Trophoblast cell (in vitro differentiated cells and primary cell): ENCODE measurements at regions not wholly inside any gene's neighbourhood (a gene's known extent, or its start where the extent isn't known, plus 50 kb on each side); places are given as distances from the start of the nearest gene placed in this dataset.

Experiments used
- DNase-seq, 2 donors: peaks; one replicate each; pipeline ENCODE4 v3.0.0-alpha.2; 2016
- H2AFZ ChIP-seq: 2 replicates; pipeline ENCODE4 v1.6.1; 2013; ENCODE audit warnings: low read length, moderate library complexity, mild to moderate bottlenecking; ENCODE audit not compliant: insufficient read depth, poor library complexity
- H2AK5ac ChIP-seq: 2 replicates; pipeline ENCODE4 v1.6.1; 2013; ENCODE audit warnings: mild to moderate bottlenecking, low read length
- H2BK120ac ChIP-seq: 2 replicates; pipeline ENCODE4 v1.6.1; 2013; ENCODE audit warnings: low read length, mild to moderate bottlenecking, moderate library complexity; ENCODE audit not compliant: insufficient read depth, poor library complexity
- H2BK12ac ChIP-seq: 2 replicates; pipeline ENCODE4 v1.6.1; 2013; ENCODE audit warnings: mild to moderate bottlenecking, low read length, moderate library complexity
- H2BK5ac ChIP-seq: 2 replicates; pipeline ENCODE4 v1.6.1; 2013; ENCODE audit warnings: low read length, low read depth, moderate library complexity, mild to moderate bottlenecking; ENCODE audit not compliant: poor library complexity
- H3K14ac ChIP-seq: 2 replicates; pipeline ENCODE4 v1.6.1; 2013; ENCODE audit warnings: mild to moderate bottlenecking, low read length
- H3K18ac ChIP-seq: 2 replicates; pipeline ENCODE4 v1.6.1; 2013; ENCODE audit warnings: mild to moderate bottlenecking, low read length
- H3K23ac ChIP-seq: 2 replicates; pipeline ENCODE4 v1.6.1; 2013; ENCODE audit warnings: low read length
- H3K27ac ChIP-seq: 2 replicates; pipeline ENCODE4 v1.5.1; 2013; ENCODE audit warnings: low read depth, mild to moderate bottlenecking, inconsistent platforms, low read length, moderate library complexity
- H3K27me3 ChIP-seq: 2 replicates; pipeline ENCODE4 v1.6.1; 2013; ENCODE audit warnings: inconsistent platforms, mild to moderate bottlenecking, low read length, moderate library complexity; ENCODE audit not compliant: insufficient read depth
- H3K36me3 ChIP-seq, 2 experiments: 1 replicate in 1 of 2; 2 replicates in 1 of 2; pipeline ENCODE4 v1.6.1; 2013; ENCODE audit warnings: low read length in 2 of 2, mild to moderate bottlenecking in 2 of 2, moderate library complexity in 1 of 2; ENCODE audit not compliant: insufficient read depth in 2 of 2, control insufficient read depth in 1 of 2
- H3K4ac ChIP-seq: 2 replicates; pipeline ENCODE4 v1.6.1; 2013; ENCODE audit warnings: low read depth, mild to moderate bottlenecking, low read length, moderate library complexity
- H3K4me1 ChIP-seq, 2 experiments: 1 replicate in 1 of 2; 2 replicates in 1 of 2; pipeline ENCODE4 v1.6.1; 2013; ENCODE audit warnings: low read length in 2 of 2, mild to moderate bottlenecking in 2 of 2, moderate library complexity in 1 of 2; ENCODE audit not compliant: insufficient read depth in 2 of 2, control insufficient read depth in 1 of 2
- H3K4me2 ChIP-seq: 2 replicates; pipeline ENCODE4 v1.6.1; 2013; ENCODE audit warnings: inconsistent platforms, mild to moderate bottlenecking, low read length, moderate library complexity
- H3K4me3 ChIP-seq: 2 replicates; pipeline ENCODE4 v1.5.1; 2013; ENCODE audit warnings: mild to moderate bottlenecking, low read depth, low read length, inconsistent platforms
- H3K79me1 ChIP-seq: one replicate; pipeline ENCODE4 v1.6.1; 2013; ENCODE audit warnings: low read length
- H3K79me2 ChIP-seq: 2 replicates; pipeline ENCODE4 v1.6.1; 2013; ENCODE audit warnings: low read length, mild to moderate bottlenecking; ENCODE audit not compliant: control insufficient read depth, insufficient read depth, poor library complexity
- H3K9ac ChIP-seq: 2 replicates; pipeline ENCODE4 v1.6.1; 2013; ENCODE audit warnings: mild to moderate bottlenecking, low read length
- H3K9me3 ChIP-seq: 2 replicates; pipeline ENCODE4 v1.6.1; 2013; ENCODE audit warnings: low read depth, mild to moderate bottlenecking, control low read depth, inconsistent platforms, low read length; ENCODE audit not compliant: insufficient read depth
- H4K12ac ChIP-seq: 2 replicates; pipeline ENCODE4 v1.6.1; 2013; ENCODE audit warnings: low read depth, mild to moderate bottlenecking, low read length, moderate library complexity
- H4K8ac ChIP-seq: 2 replicates; pipeline ENCODE4 v1.6.1; 2013; ENCODE audit warnings: low read depth, mild to moderate bottlenecking, low read length, moderate library complexity
- H4K91ac ChIP-seq: one replicate; pipeline ENCODE4 v1.6.1; 2013; ENCODE audit warnings: low read depth, mild to moderate bottlenecking, low read length, moderate library complexity
- WGBS: extraction: QIAGEN DNeasy Blood & Tissue Kit; methylation state at CpG from one replicate; pipeline ENCODE4 v1.1.7; 2013; ENCODE audit warnings: missing lambda C conversion rate; ENCODE audit not compliant: insufficient read length, insufficient coverage; ENCODE audit errors: extremely low coverage; 5-methylcytosine and 5-hydroxymethylcytosine counted together

- Histone ChIP-seq H2BK120ac (no peak overlapping the region), H4K91ac (no peak overlapping the region), H4K8ac (no peak overlapping the region), H3K79me1 (no peaks in the 10 kb centered on the region), H3K36me3 (peaks cover 71 to 77% of the 10 kb centered on the region in 2 experiments), H2AFZ (no peak overlapping the region), H3K4ac (no peak overlapping the region), H2BK12ac (no peak overlapping the region), H4K12ac (no peak overlapping the region), H3K14ac (no peak overlapping the region), H3K27me3 (no peaks in the 10 kb centered on the region), H3K27ac (no peak overlapping the region), H2AK5ac (no peak overlapping the region), H2BK5ac (no peak overlapping the region), H3K18ac (no peak overlapping the region), H3K9ac (no peak overlapping the region), H3K9me3 (peaks cover 8% of the 10 kb centered on the region), H3K79me2 (no peaks in the 10 kb centered on the region), H3K4me2 (no peak overlapping the region), H3K4me1 (peaks cover 0 to 3% of the 10 kb centered on the region in 2 experiments), H3K23ac (no peak overlapping the region), H3K4me3 (no peak overlapping the region)
- peak; percentile 68 to 77 for DNase-seq
- no CpG with 5 or more reads among the region's 18 CpGs for WGBS
Observed at GRCh38 chr17:77494664-77495435, 354.1 kb downstream of the SEC14L1 start.

- no peaks in the 10 kb centered on the region for H3K27me3 ChIP-seq
- no peak overlapping the region for H3K4me3 ChIP-seq
- H3K9me3 ChIP-seq = peaks cover 4% of the 10 kb centered on the region
- no peak overlapping the region for H4K12ac ChIP-seq
- H3K79me2 ChIP-seq = no peaks in the 10 kb centered on the region
- H3K14ac ChIP-seq = no peak overlapping the region
- H3K4ac ChIP-seq = no peak overlapping the region
- DNase-seq = no peak
- no peak overlapping the region for H4K8ac ChIP-seq
- no CpG with 5 or more reads among the region's 11 CpGs for WGBS
- H4K91ac ChIP-seq = no peak overlapping the region
- no peak overlapping the region for H3K4me2 ChIP-seq
- no peak overlapping the region for H3K23ac ChIP-seq
- no peaks in the 10 kb centered on the region for H3K79me1 ChIP-seq
- no peak overlapping the region for H3K27ac ChIP-seq
- H3K4me1 ChIP-seq = peaks cover 0 to 3% of the 10 kb centered on the region in 2 experiments
- H3K36me3 ChIP-seq = peaks cover 69 to 72% of the 10 kb centered on the region in 2 experiments
- H2BK12ac ChIP-seq = no peak overlapping the region
- H3K9ac ChIP-seq = no peak overlapping the region
- H2BK5ac ChIP-seq = no peak overlapping the region
- no peak overlapping the region for H3K18ac ChIP-seq
- no peak overlapping the region for H2AK5ac ChIP-seq
- H2BK120ac ChIP-seq = no peak overlapping the region
- no peak overlapping the region for H2AFZ ChIP-seq
Observed at GRCh38 chr17:77495575-77495974, 354.8 kb downstream of the SEC14L1 start.

DNA sequence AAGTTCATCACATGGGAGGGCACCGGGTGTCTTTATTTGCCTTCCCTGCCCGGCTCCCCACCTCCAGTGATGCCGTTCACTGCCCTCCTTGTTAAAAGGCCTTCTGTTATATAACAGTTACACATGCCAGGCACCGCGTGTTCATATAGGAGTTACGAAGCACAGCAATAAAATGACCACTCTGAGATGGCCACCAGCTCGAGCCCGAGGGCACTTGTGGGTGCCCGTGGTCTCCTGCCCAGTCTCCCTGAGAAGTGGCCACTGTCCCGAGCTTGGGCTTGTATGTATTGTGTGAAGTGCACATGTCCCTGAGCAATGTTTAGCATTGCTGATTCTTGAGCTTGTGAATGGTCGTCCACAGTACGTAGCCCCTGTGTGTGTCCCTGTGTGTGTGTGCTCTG is 355.6 kb downstream of the SEC14L1 start:
- peaks cover 3% of the 10 kb centered on the region for H3K9me3 ChIP-seq
- no peak overlapping the region for H4K8ac ChIP-seq
- H3K79me1 ChIP-seq = no peaks in the 10 kb centered on the region
- H2BK12ac ChIP-seq = no peak overlapping the region
- no peaks in the 10 kb centered on the region for H3K79me2 ChIP-seq
- no peak overlapping the region for H3K27ac ChIP-seq
- H3K4me1 ChIP-seq = peaks cover 0 to 3% of the 10 kb centered on the region in 2 experiments
- H3K4me2 ChIP-seq = no peak overlapping the region
- peaks cover 65 to 70% of the 10 kb centered on the region in 2 experiments for H3K36me3 ChIP-seq
- H3K23ac ChIP-seq = no peak overlapping the region
- no peak overlapping the region for H2AK5ac ChIP-seq
- WGBS = no CpG with 5 or more reads among the region's 12 CpGs
- H2AFZ ChIP-seq = no peak overlapping the region
- H4K91ac ChIP-seq = no peak overlapping the region
- no peak overlapping the region for H2BK5ac ChIP-seq
- no peak overlapping the region for H3K9ac ChIP-seq
- H3K4me3 ChIP-seq = no peak overlapping the region
- H3K14ac ChIP-seq = no peak overlapping the region
- no peak overlapping the region for H4K12ac ChIP-seq
- H3K18ac ChIP-seq = no peak overlapping the region
- H3K27me3 ChIP-seq = no peaks in the 10 kb centered on the region
- no peak for DNase-seq
- no peak overlapping the region for H3K4ac ChIP-seq
- no peak overlapping the region for H2BK120ac ChIP-seq

GRCh38 chr17:77496831-77497577 is 356.2 kb downstream of the SEC14L1 start:
- H3K4me2 ChIP-seq = no peak overlapping the region

More at GRCh38 chr17:77496831-77497577, 356.2 kb downstream of the SEC14L1 start:
- no CpG with 5 or more reads among the region's 9 CpGs for WGBS
- no peaks in the 10 kb centered on the region for H3K27me3 ChIP-seq
- H3K9me3 ChIP-seq = peaks cover 3% of the 10 kb centered on the region
- H3K79me2 ChIP-seq = no peaks in the 10 kb centered on the region
- no peak overlapping the region for H2BK5ac ChIP-seq
- no peak overlapping the region for H3K4ac ChIP-seq
- H3K18ac ChIP-seq = no peak overlapping the region
- no peak for DNase-seq
- no peak overlapping the region for H4K8ac ChIP-seq
- H2BK12ac ChIP-seq = no peak overlapping the region
- H3K9ac ChIP-seq = no peak overlapping the region
- no peak overlapping the region for H3K27ac ChIP-seq
- H4K12ac ChIP-seq = no peak overlapping the region
- H3K4me3 ChIP-seq = no peak overlapping the region
- H2BK120ac ChIP-seq = no peak overlapping the region
- H3K14ac ChIP-seq = no peak overlapping the region
- H4K91ac ChIP-seq = no peak overlapping the region
- no peak overlapping the region for H2AFZ ChIP-seq
- no peaks in the 10 kb centered on the region for H3K79me1 ChIP-seq
- peaks cover 61 to 66% of the 10 kb centered on the region in 2 experiments for H3K36me3 ChIP-seq
- H3K23ac ChIP-seq = no peak overlapping the region
- H2AK5ac ChIP-seq = no peak overlapping the region
- H3K4me1 ChIP-seq = peaks cover 0 to 3% of the 10 kb centered on the region in 2 experiments
